CD4-positive, alpha-beta T cell (primary cell): ENCODE measurements at regions not wholly inside any gene's neighbourhood (a gene's known extent, or its start where the extent isn't known, plus 50 kb on each side); places are given as distances from the start of the nearest gene placed in this dataset.

Experiments
- ATAC-seq: fragments of 200-7000 bp; cut with Tn5 transposase; one replicate; pipeline ENCODE4 v1.10.0; 2022; ENCODE audit warnings: mild to moderate bottlenecking; ENCODE audit not compliant: poor library complexity
- CTCF ChIA-PET: fragments of 350-600 bp; sonication (Branson Sonifier 250); formaldehyde crosslinking; loops from one replicate; lab custom pipeline; 2021; ENCODE audit warnings: antibody characterized with exemption, inconsistent platforms; lab: Charles Lee
- POLR2A ChIA-PET: fragments of 350-600 bp; sonication (Branson Sonifier 250); formaldehyde crosslinking; loops from one replicate; lab custom pipeline; 2021; ENCODE audit warnings: antibody characterized with exemption, inconsistent platforms; lab: Charles Lee
- DNase-seq, 14 experiments: peaks; one replicate each; pipeline ENCODE4 v3.0.0-alpha.2; 2013 to 2020; ENCODE audit warnings: mixed read lengths in 2 of 14
- H3K27ac ChIP-seq, 2 donors: one replicate each; pipeline versions ENCODE4 v1.5.1 to v1.7.0; 2013; ENCODE audit warnings: low read length in 2 of 2, low read depth in 1 of 2, mild to moderate bottlenecking in 1 of 2
- H3K27me3 ChIP-seq, 2 experiments: 1 replicate in 1 of 2; 2 replicates in 1 of 2; pipeline versions ENCODE4 v1.6.1 to v1.7.0; 2013; ENCODE audit warnings: low read length in 2 of 2, control low read depth in 1 of 2, mild to moderate bottlenecking in 1 of 2, moderate library complexity in 1 of 2; ENCODE audit not compliant: insufficient read depth in 2 of 2, control insufficient read depth in 1 of 2
- H3K36me3 ChIP-seq: one replicate; pipeline ENCODE4 v1.6.1; 2013; ENCODE audit warnings: low read length, control low read depth; ENCODE audit not compliant: insufficient read depth
- H3K4me1 ChIP-seq: one replicate; pipeline ENCODE4 v1.6.1; 2013; ENCODE audit warnings: low read length, control low read depth; ENCODE audit not compliant: insufficient read depth
- H3K4me3 ChIP-seq: one replicate; pipeline ENCODE4 v1.5.1; 2013; ENCODE audit warnings: mild to moderate bottlenecking, low read length, moderate library complexity
- H3K9me3 ChIP-seq, 2 experiments: 1 replicate in 1 of 2; 2 replicates in 1 of 2; pipeline versions ENCODE4 v1.6.1 to v1.7.0; 2013; ENCODE audit warnings: low read length in 2 of 2, mild to moderate bottlenecking in 2 of 2, control low read depth in 1 of 2, moderate library complexity in 1 of 2; ENCODE audit not compliant: control insufficient read depth in 1 of 2, insufficient read depth in 1 of 2
- H3K27ac Mint-ChIP-seq: one replicate; pipeline ENCODE4 v1.8.0; 2020; ENCODE audit warnings: mixed read lengths
- H3K27me3 Mint-ChIP-seq: one replicate; pipeline ENCODE4 v1.8.0; 2021; ENCODE audit warnings: mixed read lengths
- H3K36me3 Mint-ChIP-seq: one replicate; pipeline ENCODE4 v1.8.0; 2021; ENCODE audit warnings: low read depth, mixed read lengths
- H3K4me1 Mint-ChIP-seq: one replicate; pipeline ENCODE4 v1.8.0; 2021; ENCODE audit warnings: low read depth, mixed read lengths
- H3K4me3 Mint-ChIP-seq: one replicate; pipeline ENCODE4 v1.8.0; 2020; ENCODE audit warnings: mild to moderate bottlenecking, mixed read lengths
- H3K9me3 Mint-ChIP-seq: one replicate; pipeline ENCODE4 v1.8.0; 2020; ENCODE audit warnings: mixed read lengths
- intact Hi-C, 2 experiments: fragments of 100-400 bp; cut with DNase I in 1 of 2; cut with micrococcal nuclease in 1 of 2; formaldehyde crosslinking; loops; one replicate each; pipeline versions ENCODE4 v1.15.1 to v1.9.0; 2023 to 2025; cut with DNase I, micrococcal nuclease
- TF ChIP-seq, protein P1 (sequence below): fragments of 200-600 bp; IDR thresholded peaks from one replicate; pipeline ENCODE4 v1.8.0; 2022; ENCODE audit warnings: antibody characterized with exemption, mild to moderate bottlenecking

DNA sequence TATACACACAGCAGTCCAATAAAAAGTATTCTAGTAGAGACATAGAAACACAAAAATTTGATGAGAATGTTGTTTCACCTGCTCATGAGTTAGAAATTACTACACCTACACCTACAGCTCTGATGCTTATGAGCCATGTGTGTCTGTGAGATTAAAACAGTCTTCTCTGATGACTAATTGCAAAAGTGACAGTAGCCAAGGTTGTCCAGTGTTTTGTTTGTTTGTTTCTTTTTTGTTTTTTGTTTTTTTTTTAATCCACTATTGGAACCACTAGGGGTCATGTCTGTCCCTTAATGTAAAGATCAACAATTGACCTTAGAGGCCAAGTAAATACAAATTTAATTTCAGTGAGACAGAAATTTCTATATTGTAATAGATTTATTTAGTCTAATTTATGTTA, 423.1 kb downstream of the TEX13C start:
- ATAC-seq (no peak), DNase-seq (no peak)
- H3K4me3 Mint-ChIP-seq: no peak overlapping the region
- H3K9me3 ChIP-seq: no peaks in the 10 kb centered on the region
- no peaks in the 10 kb centered on the region for H3K27me3 Mint-ChIP-seq
- intact Hi-C loops: no loop called here
- no peak overlapping the region for H3K4me3 ChIP-seq
- TF ChIP-seq, protein P1, sequence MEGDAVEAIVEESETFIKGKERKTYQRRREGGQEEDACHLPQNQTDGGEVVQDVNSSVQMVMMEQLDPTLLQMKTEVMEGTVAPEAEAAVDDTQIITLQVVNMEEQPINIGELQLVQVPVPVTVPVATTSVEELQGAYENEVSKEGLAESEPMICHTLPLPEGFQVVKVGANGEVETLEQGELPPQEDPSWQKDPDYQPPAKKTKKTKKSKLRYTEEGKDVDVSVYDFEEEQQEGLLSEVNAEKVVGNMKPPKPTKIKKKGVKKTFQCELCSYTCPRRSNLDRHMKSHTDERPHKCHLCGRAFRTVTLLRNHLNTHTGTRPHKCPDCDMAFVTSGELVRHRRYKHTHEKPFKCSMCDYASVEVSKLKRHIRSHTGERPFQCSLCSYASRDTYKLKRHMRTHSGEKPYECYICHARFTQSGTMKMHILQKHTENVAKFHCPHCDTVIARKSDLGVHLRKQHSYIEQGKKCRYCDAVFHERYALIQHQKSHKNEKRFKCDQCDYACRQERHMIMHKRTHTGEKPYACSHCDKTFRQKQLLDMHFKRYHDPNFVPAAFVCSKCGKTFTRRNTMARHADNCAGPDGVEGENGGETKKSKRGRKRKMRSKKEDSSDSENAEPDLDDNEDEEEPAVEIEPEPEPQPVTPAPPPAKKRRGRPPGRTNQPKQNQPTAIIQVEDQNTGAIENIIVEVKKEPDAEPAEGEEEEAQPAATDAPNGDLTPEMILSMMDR: no peak
- ChIA-PET CTCF (no interaction called here), POLR2A (no interaction called here)
- no peaks in the 10 kb centered on the region for H3K4me1 ChIP-seq
- H3K27me3 ChIP-seq: no peaks in the 10 kb centered on the region
- H3K9me3 Mint-ChIP-seq: no peaks in the 10 kb centered on the region
- no peak overlapping the region for H3K27ac Mint-ChIP-seq
- H3K4me1 Mint-ChIP-seq: no peaks in the 10 kb centered on the region
- no peaks in the 10 kb centered on the region for H3K36me3 Mint-ChIP-seq
- H3K27ac ChIP-seq: no peak overlapping the region
- H3K36me3 ChIP-seq: no peaks in the 10 kb centered on the region

DNA sequence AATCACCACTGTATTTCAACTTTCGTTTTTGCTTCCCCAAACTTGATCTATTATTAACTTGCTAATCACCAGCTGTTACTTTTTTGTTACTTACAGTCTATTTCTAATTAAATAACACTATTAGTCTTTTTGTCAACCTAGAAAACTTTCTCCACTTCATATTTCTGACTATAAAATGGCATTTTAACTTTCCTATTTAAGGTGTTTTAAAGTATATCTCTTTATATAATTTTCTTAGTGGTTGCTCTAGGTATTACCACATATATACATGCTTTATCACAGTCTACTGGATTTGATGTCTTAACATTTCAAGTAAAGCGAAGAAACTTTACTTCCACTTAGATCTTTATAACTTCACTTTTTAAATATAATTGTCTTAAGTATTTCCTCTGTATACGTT, 421.2 kb downstream of the DCAF12L2 start:
- TF ChIP-seq, protein P1: no peak
- POLR2A ChIA-PET: no interaction called here
- DNase-seq: no peak
- H3K9me3 ChIP-seq: no peaks in the 10 kb centered on the region
- H3K27me3 Mint-ChIP-seq: no peaks in the 10 kb centered on the region
- no peaks in the 10 kb centered on the region for H3K9me3 Mint-ChIP-seq
- no peaks in the 10 kb centered on the region for H3K36me3 ChIP-seq
- CTCF ChIA-PET: no interaction called here
- H3K4me3 Mint-ChIP-seq: no peak overlapping the region
- no peak overlapping the region for H3K27ac ChIP-seq
- no peak overlapping the region for H3K4me3 ChIP-seq
- no peak for ATAC-seq
- no peaks in the 10 kb centered on the region for H3K27me3 ChIP-seq
- H3K4me1 ChIP-seq: no peaks in the 10 kb centered on the region
- H3K27ac Mint-ChIP-seq: no peak overlapping the region
- H3K36me3 Mint-ChIP-seq: no peaks in the 10 kb centered on the region
- intact Hi-C loops: no loop called here
- no peaks in the 10 kb centered on the region for H3K4me1 Mint-ChIP-seq

DNA sequence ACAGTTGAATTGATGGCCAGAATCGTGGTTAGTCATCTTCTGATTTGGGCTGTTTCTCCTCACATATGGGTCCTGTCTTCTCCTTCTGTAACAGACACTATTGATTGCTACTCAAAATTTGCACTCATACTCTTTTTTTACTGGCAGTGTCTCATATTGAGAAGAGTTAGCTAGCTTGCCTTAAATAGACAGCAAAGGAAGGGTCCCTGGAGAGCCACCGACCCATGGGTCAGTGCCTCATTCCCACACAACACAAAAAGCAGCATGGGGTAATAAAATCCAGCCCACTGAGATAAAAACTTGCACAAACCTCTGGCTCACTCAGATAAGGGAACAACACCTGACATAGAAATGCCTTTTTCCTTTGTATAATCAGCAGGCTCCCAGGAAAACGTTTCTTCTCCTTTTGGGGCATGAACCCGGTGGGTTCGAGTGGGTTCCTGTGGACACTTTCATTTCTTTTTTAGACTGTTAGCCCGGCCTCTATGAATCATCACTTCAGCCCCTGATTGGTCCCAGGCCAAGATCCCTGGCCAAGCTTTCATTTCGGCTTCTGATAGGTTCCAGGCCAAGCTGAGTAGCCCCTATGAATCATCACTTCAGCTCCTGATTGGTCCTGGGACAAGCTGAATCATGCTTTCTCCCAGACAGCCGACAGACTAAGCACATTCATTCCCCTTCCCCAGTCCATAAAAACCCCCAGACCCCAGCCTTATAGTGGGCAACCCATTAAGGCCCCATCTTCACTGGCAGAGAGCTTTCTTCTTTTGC, 408.1 kb downstream of the DCAF12L2 start:
- Mint-ChIP-seq H3K4me3 (no peak overlapping the region), H3K4me1 (no peaks in the 10 kb centered on the region), H3K9me3 (no peaks in the 10 kb centered on the region), H3K27me3 (no peaks in the 10 kb centered on the region), H3K27ac (no peak overlapping the region), H3K36me3 (no peaks in the 10 kb centered on the region)
- Histone ChIP-seq H3K27me3 (no peaks in the 10 kb centered on the region), H3K9me3 (no peaks in the 10 kb centered on the region), H3K4me1 (no peaks in the 10 kb centered on the region), H3K27ac (no peak overlapping the region), H3K36me3 (no peaks in the 10 kb centered on the region), H3K4me3 (no peak overlapping the region)
- intact Hi-C loops: no loop called here
- POLR2A ChIA-PET: no interaction called here
- CTCF ChIA-PET: no interaction called here
- TF ChIP-seq, protein P1: no peak
- DNase-seq (no peak), ATAC-seq (no peak)
